Suprapubic skin (tissue), 4 donors: ENCODE measurements at regions not wholly inside any gene's neighbourhood (a gene's known extent, or its start where the extent isn't known, plus 50 kb on each side); places are given as distances from the start of the nearest gene placed in this dataset.

Experiments
- DNase-seq, 2 donors: peaks; one replicate each; pipeline ENCODE4 v3.0.0-alpha.2; 2019; ENCODE audit warnings: low spot score in 2 of 2
- H3K27ac ChIP-seq: fragments of 200-600 bp; sonication (generic); one replicate; pipeline ENCODE4 v1.5.1; 2019
- H3K27me3 ChIP-seq: fragments of 200-600 bp; sonication (generic); one replicate; pipeline ENCODE4 v1.5.1; 2019
- H3K36me3 ChIP-seq: fragments of 200-600 bp; sonication (generic); one replicate; pipeline ENCODE4 v1.5.1; 2019
- H3K4me1 ChIP-seq: fragments of 200-600 bp; sonication (generic); one replicate; pipeline ENCODE4 v1.5.1; 2019
- H3K4me3 ChIP-seq: fragments of 200-600 bp; sonication (generic); one replicate; pipeline ENCODE4 v1.5.1; 2019; ENCODE audit warnings: mild to moderate bottlenecking
- H3K9me3 ChIP-seq: fragments of 200-600 bp; sonication (generic); one replicate; pipeline ENCODE4 v1.5.1; 2019
- EP300 ChIP-seq: sonication (generic); formaldehyde crosslinking; IDR thresholded peaks from one replicate; pipeline ENCODE4 v1.6.1; 2017; ENCODE audit warnings: antibody characterized with exemption
- POLR2A ChIP-seq, 2 donors: fragments of 450-650 bp; IDR thresholded peaks; one replicate each; pipeline ENCODE4 v1.6.1; 2017; ENCODE audit warnings: antibody characterized with exemption in 2 of 2, mild to moderate bottlenecking in 2 of 2, moderate library complexity in 2 of 2
- POLR2AphosphoS5 ChIP-seq, 3 donors: sonication (generic); formaldehyde crosslinking; IDR thresholded peaks; one replicate each; pipeline ENCODE4 v1.6.1; 2017; ENCODE audit warnings: antibody characterized with exemption in 3 of 3
- WGBS: methylation state at CpG from one replicate; pipeline ENCODE4 v1.1.5; 2018; 5-methylcytosine and 5-hydroxymethylcytosine counted together
- TF ChIP-seq, protein P1 (sequence below), 2 donors: fragments of 200-600 bp in 1 of 2; fragments of 450-650 bp in 1 of 2; sonication (generic) in 1 of 2; IDR thresholded peaks; one replicate each; pipeline ENCODE4 v1.5.1; 2016 to 2019; ENCODE audit warnings: antibody characterized with exemption in 2 of 2, mild to moderate bottlenecking in 1 of 2, moderate library complexity in 1 of 2

DNA sequence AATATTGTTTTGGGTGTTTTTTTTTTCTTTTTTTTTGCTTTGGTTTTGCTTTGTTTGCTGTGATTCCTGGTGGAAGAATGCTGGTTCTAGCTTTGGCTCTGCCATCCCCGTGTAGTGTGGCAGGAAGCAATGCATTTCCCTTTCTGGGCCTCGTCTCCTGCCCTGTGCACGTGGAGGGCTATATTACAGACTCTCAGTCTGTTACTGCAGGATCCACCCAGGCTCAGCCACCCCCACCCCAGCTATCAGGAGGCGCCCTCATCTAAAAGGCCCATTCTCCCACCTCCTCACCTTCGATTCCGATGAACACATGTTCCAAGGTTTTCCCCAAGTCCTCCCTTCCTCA is 152.3 kb downstream of the TFCP2L1 start:
- Histone ChIP-seq H3K4me3 (no peak overlapping the region), H3K27me3 (no peaks in the 10 kb centered on the region), H3K9me3 (no peaks in the 10 kb centered on the region), H3K36me3 (no peaks in the 10 kb centered on the region), H3K27ac (no peak overlapping the region), H3K4me1 (peaks cover 13% of the 10 kb centered on the region)
- WGBS = 48% methylated on average over 6 of the region's 6 CpGs
- no peak for TF ChIP-seq POLR2AphosphoS5 (IDR thresholded peaks at IDR 0.05)
- TF ChIP-seq, protein P1, sequence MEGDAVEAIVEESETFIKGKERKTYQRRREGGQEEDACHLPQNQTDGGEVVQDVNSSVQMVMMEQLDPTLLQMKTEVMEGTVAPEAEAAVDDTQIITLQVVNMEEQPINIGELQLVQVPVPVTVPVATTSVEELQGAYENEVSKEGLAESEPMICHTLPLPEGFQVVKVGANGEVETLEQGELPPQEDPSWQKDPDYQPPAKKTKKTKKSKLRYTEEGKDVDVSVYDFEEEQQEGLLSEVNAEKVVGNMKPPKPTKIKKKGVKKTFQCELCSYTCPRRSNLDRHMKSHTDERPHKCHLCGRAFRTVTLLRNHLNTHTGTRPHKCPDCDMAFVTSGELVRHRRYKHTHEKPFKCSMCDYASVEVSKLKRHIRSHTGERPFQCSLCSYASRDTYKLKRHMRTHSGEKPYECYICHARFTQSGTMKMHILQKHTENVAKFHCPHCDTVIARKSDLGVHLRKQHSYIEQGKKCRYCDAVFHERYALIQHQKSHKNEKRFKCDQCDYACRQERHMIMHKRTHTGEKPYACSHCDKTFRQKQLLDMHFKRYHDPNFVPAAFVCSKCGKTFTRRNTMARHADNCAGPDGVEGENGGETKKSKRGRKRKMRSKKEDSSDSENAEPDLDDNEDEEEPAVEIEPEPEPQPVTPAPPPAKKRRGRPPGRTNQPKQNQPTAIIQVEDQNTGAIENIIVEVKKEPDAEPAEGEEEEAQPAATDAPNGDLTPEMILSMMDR (IDR thresholded peaks at IDR 0.05) = no peak
- no peak for TF ChIP-seq EP300
- no peak for TF ChIP-seq POLR2A (IDR thresholded peaks at IDR 0.05)
- DNase-seq = no peak

DNA sequence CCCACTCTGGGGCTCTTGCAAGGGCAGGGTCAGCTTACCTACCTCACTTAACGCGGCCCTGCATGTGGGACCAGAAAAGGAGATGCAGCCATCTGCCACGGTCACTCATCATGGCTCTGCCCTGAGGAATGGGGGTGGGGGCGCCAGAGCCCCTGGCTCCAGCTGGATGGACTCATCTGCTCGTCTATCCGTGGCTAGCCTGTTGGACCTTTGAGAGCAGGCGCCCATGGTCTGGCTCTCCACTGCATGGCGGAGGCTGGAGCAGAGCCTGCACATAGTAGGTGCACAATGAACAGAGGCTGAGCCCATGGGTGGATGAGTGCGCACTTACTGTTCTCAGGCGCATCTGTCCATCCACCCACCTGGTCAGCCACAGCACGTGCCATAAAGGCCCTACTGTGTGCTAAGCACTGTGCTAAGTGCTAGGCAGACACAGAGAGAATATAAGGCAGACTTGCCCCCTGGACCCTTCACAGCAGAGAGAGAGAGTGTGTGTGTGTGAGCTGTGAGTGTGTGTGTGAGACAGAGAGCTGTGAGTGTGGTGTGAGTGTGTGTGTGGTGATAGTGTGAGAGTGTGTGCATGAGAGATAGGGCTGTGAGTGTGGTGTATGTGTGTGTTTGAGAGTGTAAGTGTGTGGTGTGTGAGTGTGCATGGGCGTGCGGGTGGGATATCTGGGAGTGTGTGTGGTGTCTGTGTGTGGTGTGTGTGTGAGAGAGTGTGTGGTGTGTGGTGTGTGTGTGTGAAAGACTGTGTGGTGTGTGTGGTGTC is 151.3 kb downstream of the TFCP2L1 start:
- H3K4me1 ChIP-seq = peaks cover 13% of the 10 kb centered on the region
- H3K9me3 ChIP-seq = no peaks in the 10 kb centered on the region
- 81% methylated on average over 11 of the region's 13 CpGs for WGBS
- H3K27ac ChIP-seq = no peak overlapping the region
- no peaks in the 10 kb centered on the region for H3K27me3 ChIP-seq
- DNase-seq = no peak
- no peaks in the 10 kb centered on the region for H3K36me3 ChIP-seq
- no peak for TF ChIP-seq POLR2AphosphoS5 (IDR thresholded peaks at IDR 0.05)
- TF ChIP-seq POLR2A (IDR thresholded peaks at IDR 0.05) = no peak
- TF ChIP-seq, protein P1 (IDR thresholded peaks at IDR 0.05) = no peak
- TF ChIP-seq EP300 = no peak
- no peak overlapping the region for H3K4me3 ChIP-seq

DNA sequence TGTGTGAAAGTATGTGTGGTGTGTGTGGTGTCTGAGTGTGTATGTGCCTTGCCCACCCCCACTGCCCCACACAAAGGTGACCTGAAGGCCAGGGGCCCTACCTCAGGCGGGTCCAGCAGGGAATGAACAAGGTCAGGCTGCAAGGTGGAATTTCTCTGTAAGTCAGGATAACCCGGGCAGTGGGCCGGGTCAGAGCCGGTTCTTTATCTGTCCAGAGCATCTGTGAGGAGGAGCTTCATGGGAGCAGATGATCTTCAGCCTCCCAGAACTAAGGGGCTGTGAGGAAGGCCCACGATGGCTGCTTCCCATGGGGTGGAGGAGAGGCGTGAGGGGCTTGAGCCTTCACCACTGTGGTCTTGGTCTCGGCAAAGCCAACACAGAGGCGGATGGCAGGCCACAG is 150.3 kb downstream of the TFCP2L1 start:
- Histone ChIP-seq H3K27ac (no peak overlapping the region), H3K36me3 (no peaks in the 10 kb centered on the region), H3K4me3 (no peak overlapping the region), H3K27me3 (no peaks in the 10 kb centered on the region), H3K9me3 (no peaks in the 10 kb centered on the region), H3K4me1 (peaks cover 10% of the 10 kb centered on the region)
- no peak for DNase-seq
- TF ChIP-seq EP300 = no peak
- TF ChIP-seq POLR2A (IDR thresholded peaks at IDR 0.05) = no peak
- TF ChIP-seq, protein P1 (IDR thresholded peaks at IDR 0.05) = no peak
- no peak for TF ChIP-seq POLR2AphosphoS5 (IDR thresholded peaks at IDR 0.05)
- 88% methylated on average over 7 of the region's 8 CpGs for WGBS

DNA sequence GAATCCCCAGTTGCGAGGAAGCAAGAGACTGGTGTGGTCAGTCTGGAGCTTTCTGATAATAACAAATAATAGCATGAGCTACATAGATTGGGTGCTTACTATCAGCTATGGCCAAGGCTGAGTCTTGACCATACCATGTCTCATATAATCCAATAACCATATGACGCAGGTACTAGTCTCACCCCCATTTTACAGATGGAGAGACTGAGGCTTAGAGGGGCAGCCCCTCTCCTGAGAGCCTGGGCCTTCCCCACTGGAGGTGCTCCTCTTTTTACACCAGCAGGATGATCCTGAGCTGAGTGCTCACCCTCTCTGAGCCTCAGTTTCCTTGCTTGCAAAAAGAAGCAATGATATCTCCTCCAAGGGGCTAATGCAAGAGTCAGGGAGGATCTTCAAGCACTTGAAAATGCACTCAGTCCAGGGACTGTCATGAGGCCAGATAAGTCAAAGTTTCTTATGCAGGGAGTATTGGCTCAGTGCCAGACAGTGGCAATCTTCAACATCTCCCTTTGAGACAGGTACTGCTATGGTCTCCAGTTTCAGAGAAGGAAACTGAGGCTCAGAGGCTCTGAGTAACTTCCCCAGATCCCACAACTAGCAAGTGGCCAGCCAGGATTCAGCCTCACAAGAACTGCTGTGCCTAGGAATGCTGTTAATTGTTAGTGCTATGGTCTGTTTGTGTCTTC is 149.7 kb downstream of the TFCP2L1 start:
- no peak for DNase-seq
- no peaks in the 10 kb centered on the region for H3K27me3 ChIP-seq
- WGBS = 100% methylated on average over 1 of the region's 2 CpGs

DNA sequence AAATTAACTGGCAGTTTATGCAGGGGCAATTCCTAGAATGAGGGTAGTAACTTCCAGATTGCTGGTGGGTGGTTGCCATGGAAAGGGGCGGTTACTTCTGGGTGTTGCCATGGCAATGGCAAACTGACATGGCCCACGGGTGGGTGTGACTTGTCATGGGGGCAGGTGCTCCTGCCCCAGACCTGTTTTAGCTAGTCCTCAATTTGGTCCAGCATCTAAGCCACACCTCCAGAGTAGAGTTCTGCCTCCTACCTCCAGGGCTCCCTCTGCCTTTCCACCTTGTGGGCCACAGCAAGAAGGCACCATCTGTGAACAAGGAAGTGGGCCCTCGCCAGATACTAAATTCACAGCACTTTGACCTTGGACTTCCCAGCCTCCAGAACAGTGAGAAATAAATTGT is 148.7 kb downstream of the TFCP2L1 start:
- 80% methylated on average over 1 of the region's 3 CpGs for WGBS
- no peak overlapping the region for H3K27ac ChIP-seq
- H3K27me3 ChIP-seq = no peaks in the 10 kb centered on the region
- no peaks in the 10 kb centered on the region for H3K4me1 ChIP-seq
- no peak for TF ChIP-seq EP300
- TF ChIP-seq POLR2A (IDR thresholded peaks at IDR 0.05) = no peak
- TF ChIP-seq POLR2AphosphoS5 (IDR thresholded peaks at IDR 0.05) = no peak
- TF ChIP-seq, protein P1 (IDR thresholded peaks at IDR 0.05) = no peak
- H3K4me3 ChIP-seq = no peak overlapping the region
- DNase-seq = no peak
- H3K36me3 ChIP-seq = no peaks in the 10 kb centered on the region
- no peaks in the 10 kb centered on the region for H3K9me3 ChIP-seq

More for the DNA sequence above, 149.7 kb downstream of the TFCP2L1 start:
- Histone ChIP-seq H3K36me3 (no peaks in the 10 kb centered on the region), H3K4me3 (no peak overlapping the region), H3K27ac (no peak overlapping the region), H3K9me3 (no peaks in the 10 kb centered on the region), H3K4me1 (peaks cover 5% of the 10 kb centered on the region)
- TF ChIP-seq POLR2AphosphoS5 (IDR thresholded peaks at IDR 0.05) = no peak
- no peak for TF ChIP-seq POLR2A (IDR thresholded peaks at IDR 0.05)
- no peak for TF ChIP-seq EP300
- TF ChIP-seq, protein P1 (IDR thresholded peaks at IDR 0.05) = no peak
